GM23248 (cell line): ENCODE measurements at regions not wholly inside any gene's neighbourhood (a gene's known extent, or its start where the extent isn't known, plus 50 kb on each side); places are given as distances from the start of the nearest gene placed in this dataset.
"Not testable (repeated sequence)": the region's sequence is repeated elsewhere in the genome, so short reads cannot be mapped to it uniquely, and the experiment has no call there.

Experiments used
- DNase-seq: peaks from one replicate; pipeline ENCODE4 v3.0.0-alpha.2; 2015
- H2AFZ ChIP-seq: fragments of 200-600 bp; sonication (generic); 2 replicates; pipeline ENCODE4 v1.6.1; 2016; ENCODE audit warnings: antibody characterized with exemption
- H3F3A ChIP-seq: fragments of 200-600 bp; sonication (generic); 2 replicates; pipeline ENCODE4 v1.6.1; 2016; ENCODE audit warnings: mild to moderate bottlenecking, antibody characterized with exemption, mixed run types; ENCODE audit not compliant: insufficient read depth
- H3K27ac ChIP-seq: fragments of 200-600 bp; sonication (generic); 2 replicates; pipeline ENCODE4 v1.5.1; 2016; ENCODE audit warnings: mild to moderate bottlenecking
- H3K27me3 ChIP-seq: fragments of 200-600 bp; sonication (generic); replicated peaks from 2 replicates; pipeline ENCODE4 v1.6.1; 2016; ENCODE audit warnings: mild to moderate bottlenecking; ENCODE audit not compliant: insufficient read depth
- H3K36me3 ChIP-seq: fragments of 200-600 bp; sonication (generic); 2 replicates; pipeline ENCODE4 v1.6.1; 2016; ENCODE audit warnings: low read depth, mild to moderate bottlenecking
- H3K4me1 ChIP-seq: fragments of 200-600 bp; sonication (generic); 2 replicates; pipeline ENCODE4 v1.6.1; 2016; ENCODE audit warnings: mild to moderate bottlenecking; ENCODE audit not compliant: insufficient read depth
- H3K4me2 ChIP-seq: fragments of 200-600 bp; sonication (generic); one replicate; pipeline ENCODE4 v1.6.1; 2016; ENCODE audit warnings: mild to moderate bottlenecking; ENCODE audit not compliant: unreplicated experiment
- H3K4me3 ChIP-seq: fragments of 200-600 bp; sonication (generic); 2 replicates; pipeline ENCODE4 v1.5.1; 2016; ENCODE audit warnings: mild to moderate bottlenecking
- H3K79me2 ChIP-seq: fragments of 200-600 bp; sonication (generic); 2 replicates; pipeline ENCODE4 v1.6.1; 2016; ENCODE audit warnings: mild to moderate bottlenecking; ENCODE audit not compliant: insufficient read depth
- H3K9ac ChIP-seq: fragments of 200-600 bp; sonication (generic); 2 replicates; pipeline ENCODE4 v1.6.1; 2016; ENCODE audit warnings: mild to moderate bottlenecking
- H3K9me2 ChIP-seq: fragments of 200-600 bp; sonication (generic); 2 replicates; pipeline ENCODE4 v1.6.1; 2016; ENCODE audit warnings: mixed run types, mild to moderate bottlenecking, moderate library complexity; ENCODE audit not compliant: insufficient read depth
- H3K9me3 ChIP-seq: fragments of 200-600 bp; sonication (generic); one replicate; pipeline ENCODE4 v1.6.1; 2017; ENCODE audit warnings: low read depth
- H4K20me1 ChIP-seq: fragments of 200-600 bp; sonication (generic); 2 replicates; pipeline ENCODE4 v1.6.0; 2016; ENCODE audit not compliant: insufficient read depth
- EZH2 ChIP-seq: fragments of 200-600 bp; sonication (generic); IDR thresholded peaks from 2 replicates; pipeline ENCODE4 v1.6.1; 2018; ENCODE audit warnings: antibody characterized with exemption, mild to moderate bottlenecking; ENCODE audit not compliant: insufficient read depth, poor library complexity, severe bottlenecking
- EZH2phosphoT487 ChIP-seq: fragments of 200-600 bp; sonication (generic); IDR thresholded peaks from 2 replicates; pipeline ENCODE4 v1.6.1; 2018; ENCODE audit warnings: antibody characterized with exemption, moderate library complexity, mild to moderate bottlenecking, low read depth; ENCODE audit not compliant: insufficient read depth
- WGBS, 2 experiments: methylation state at CpG; one replicate each; pipeline ENCODE4 v1.1.6; 2015 to 2017; ENCODE audit warnings: low lambda C conversion rate in 2 of 2, low coverage in 1 of 2; ENCODE audit errors: missing lambda C conversion rate in 2 of 2; 5-methylcytosine and 5-hydroxymethylcytosine counted together
- in situ Hi-C: fragments of 300-500 bp; cut with MboI; formaldehyde crosslinking; loops from 2 replicates; pipeline ENCODE4 v1.15.0; 2020

DNA sequence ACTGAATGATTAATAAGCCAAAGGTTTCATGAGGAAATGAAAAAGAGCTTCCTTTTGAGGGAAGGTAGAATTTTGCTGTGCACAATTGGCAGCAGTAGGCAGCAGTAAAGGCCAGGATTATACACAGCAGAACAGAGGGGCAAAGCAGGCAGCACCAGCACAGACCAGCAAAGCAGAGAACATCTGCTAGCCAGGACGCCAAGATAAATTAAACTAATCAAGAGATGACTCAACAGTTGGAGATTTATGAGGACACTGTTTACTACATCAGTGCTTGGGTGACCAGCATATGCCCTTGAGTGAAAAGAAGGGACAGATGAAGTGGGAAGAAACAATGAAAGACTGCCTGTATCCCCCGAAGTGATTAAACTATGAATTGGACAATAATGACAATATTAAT, 871.4 kb upstream of the CDH10 start:
- no peak overlapping the region for H3K4me2 ChIP-seq
- H3K36me3 ChIP-seq: no peaks in the 10 kb centered on the region
- H2AFZ ChIP-seq: no peak overlapping the region
- no peak overlapping the region for H3K9ac ChIP-seq
- H3K79me2 ChIP-seq: no peaks in the 10 kb centered on the region
- H3K4me3 ChIP-seq: no peak overlapping the region
- WGBS, 2 experiments: 1 to 5% methylated on average over 2 of the region's 2 CpGs
- no peaks in the 10 kb centered on the region for H3K9me3 ChIP-seq
- H3F3A ChIP-seq: no peaks in the 10 kb centered on the region
- H3K4me1 ChIP-seq: no peaks in the 10 kb centered on the region
- in situ Hi-C loops: no loop called here
- no peaks in the 10 kb centered on the region for H4K20me1 ChIP-seq
- H3K9me2 ChIP-seq: no peaks in the 10 kb centered on the region
- no peak for DNase-seq
- TF ChIP-seq EZH2phosphoT487 (no peak), EZH2 (no peak)
- no peak overlapping the region for H3K27ac ChIP-seq
- H3K27me3 ChIP-seq: no peaks in the 10 kb centered on the region

DNA sequence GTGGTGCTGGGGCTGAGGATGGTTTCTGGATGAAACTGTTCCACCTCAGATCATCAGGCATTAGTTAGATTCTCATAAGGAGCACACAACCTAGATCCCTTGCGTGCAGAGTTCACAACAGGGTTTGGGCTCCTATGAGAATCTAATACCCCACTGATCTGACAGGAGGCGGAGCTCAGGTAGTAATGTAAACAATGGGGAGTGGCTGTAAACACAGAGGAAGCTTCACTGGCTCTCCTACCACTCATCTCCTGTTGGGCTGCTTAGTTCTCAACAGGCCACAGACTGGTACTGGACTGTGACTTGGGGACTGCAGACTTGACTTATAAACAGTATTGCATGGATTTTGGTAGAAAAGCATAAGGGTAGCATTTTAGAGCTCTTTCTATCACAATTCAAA, 870.7 kb upstream of the CDH10 start:
- Histone ChIP-seq H3K9ac (no peak overlapping the region), H2AFZ (no peak overlapping the region), H3K9me2 (no peaks in the 10 kb centered on the region), H3K79me2 (no peaks in the 10 kb centered on the region), H3F3A (no peaks in the 10 kb centered on the region), H3K27me3 (no peaks in the 10 kb centered on the region), H3K36me3 (no peaks in the 10 kb centered on the region), H3K4me2 (no peak overlapping the region), H3K27ac (no peak overlapping the region), H3K9me3 (no peaks in the 10 kb centered on the region), H4K20me1 (no peaks in the 10 kb centered on the region), H3K4me1 (no peaks in the 10 kb centered on the region), H3K4me3 (no peak overlapping the region)
- TF ChIP-seq EZH2 (no peak), EZH2phosphoT487 (no peak)
- in situ Hi-C loops: no loop called here
- 9 to 22% methylated on average over 2 of the region's 2 CpGs for WGBS, 2 experiments
- no peak for DNase-seq

DNA sequence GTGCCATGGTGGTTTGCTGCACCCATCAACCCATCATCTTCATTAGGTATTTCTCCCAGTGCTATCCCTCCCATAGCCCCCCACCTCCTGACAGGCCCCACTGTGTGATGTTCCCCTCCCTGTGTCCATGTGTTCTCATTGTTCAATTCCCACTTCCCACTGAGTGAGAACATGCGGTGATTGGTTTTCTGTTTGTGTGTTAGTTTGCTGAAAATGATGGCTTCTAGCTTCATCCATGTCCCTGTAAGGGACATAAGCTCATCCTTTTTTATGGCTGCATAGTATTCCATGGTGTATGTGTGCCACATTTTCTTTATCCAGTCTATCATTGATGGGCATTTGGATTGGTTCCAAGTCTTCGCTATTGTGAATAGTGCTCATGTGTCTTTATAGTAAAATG, 865.9 kb upstream of the CDH10 start:
- H3K27me3 ChIP-seq, H3K9ac ChIP-seq, H4K20me1 ChIP-seq, H3F3A ChIP-seq, H3K27ac ChIP-seq, H3K9me3 ChIP-seq, H3K9me2 ChIP-seq, H3K79me2 ChIP-seq, DNase-seq, H3K4me1 ChIP-seq, H3K36me3 ChIP-seq, H3K4me2 ChIP-seq, in situ Hi-C loops, H2AFZ ChIP-seq, H3K4me3 ChIP-seq: not testable (repeated sequence)
- 47 to 50% methylated on average over 2 of the region's 2 CpGs for WGBS, 2 experiments

DNA sequence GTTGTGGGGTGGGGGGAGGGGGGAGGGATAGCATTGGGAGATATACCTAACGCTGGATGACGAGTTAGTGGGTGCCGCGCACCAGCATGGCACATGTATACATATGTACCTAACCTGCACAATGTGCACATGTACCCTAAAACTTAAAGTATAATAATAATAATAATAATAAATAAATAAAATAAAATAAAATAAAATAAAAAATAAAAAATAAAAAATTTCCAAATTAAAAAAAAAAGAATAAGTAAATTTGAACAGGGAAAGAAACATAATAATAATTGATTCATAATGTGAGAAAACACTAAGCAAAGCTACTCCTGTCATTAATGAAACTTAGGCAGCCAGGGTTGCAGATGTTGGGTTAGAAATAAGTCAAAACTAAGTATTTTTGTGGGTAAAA, 863.2 kb upstream of the CDH10 start:
- H3K4me3 ChIP-seq, H3K4me1 ChIP-seq, H3K9ac ChIP-seq, H3K4me2 ChIP-seq, H2AFZ ChIP-seq, DNase-seq, in situ Hi-C loops, H4K20me1 ChIP-seq, H3K79me2 ChIP-seq, H3K27me3 ChIP-seq, H3F3A ChIP-seq, H3K9me2 ChIP-seq, H3K27ac ChIP-seq, H3K9me3 ChIP-seq, H3K36me3 ChIP-seq: not testable (repeated sequence)
- 67% methylated on average over 4 of the region's 4 CpGs; no CpG with 5 or more reads in 1 of the 2 experiments for WGBS, 2 experiments

DNA sequence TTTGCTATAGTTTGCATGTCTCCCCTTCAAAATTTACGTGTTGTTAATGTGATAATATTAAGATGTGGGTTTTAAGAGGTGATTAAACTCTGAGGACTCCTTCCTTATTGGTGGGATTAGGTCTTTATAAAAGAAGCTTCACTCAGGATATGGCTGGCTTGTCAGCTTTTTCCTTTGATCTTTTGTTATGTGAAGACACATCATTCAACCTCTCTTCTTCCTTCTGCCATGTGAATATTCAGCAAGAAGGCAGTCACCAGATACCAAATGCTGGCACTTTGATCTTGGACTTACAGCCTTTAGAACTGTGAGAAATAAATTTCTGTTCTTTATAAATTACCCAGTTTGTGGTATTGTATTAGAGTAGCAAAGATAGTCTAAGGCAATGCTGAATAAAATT, 855.9 kb upstream of the CDH10 start:
- 0 to 5% methylated on average over 1 of the region's 1 CpG for WGBS, 2 experiments
- H2AFZ ChIP-seq: no peak overlapping the region
- in situ Hi-C loops: no loop called here
- H3K9ac ChIP-seq: no peak overlapping the region
- no peaks in the 10 kb centered on the region for H3F3A ChIP-seq
- no peaks in the 10 kb centered on the region for H3K27me3 ChIP-seq
- H3K9me3 ChIP-seq: no peaks in the 10 kb centered on the region
- no peaks in the 10 kb centered on the region for H4K20me1 ChIP-seq
- no peak for TF ChIP-seq EZH2phosphoT487
- no peak for TF ChIP-seq EZH2
- H3K4me3 ChIP-seq: no peak overlapping the region
- no peaks in the 10 kb centered on the region for H3K4me1 ChIP-seq
- no peak for DNase-seq
- H3K9me2 ChIP-seq: no peaks in the 10 kb centered on the region
- no peaks in the 10 kb centered on the region for H3K36me3 ChIP-seq
- H3K79me2 ChIP-seq: no peaks in the 10 kb centered on the region
- no peak overlapping the region for H3K27ac ChIP-seq
- no peak overlapping the region for H3K4me2 ChIP-seq
